GM19324 (cell line): ENCODE measurements at regions not wholly inside any gene's neighbourhood (a gene's known extent, or its start where the extent isn't known, plus 50 kb on each side); places are given as distances from the start of the nearest gene placed in this dataset.

Source experiments
- ATAC-seq: cut with Tn5 transposase; IDR thresholded peaks from one replicate; pipeline ENCODE4 v1.9.1; 2021; ENCODE audit warnings: mild to moderate bottlenecking, moderate library complexity; ENCODE audit not compliant: unreplicated experiment, low FRiP score

DNA sequence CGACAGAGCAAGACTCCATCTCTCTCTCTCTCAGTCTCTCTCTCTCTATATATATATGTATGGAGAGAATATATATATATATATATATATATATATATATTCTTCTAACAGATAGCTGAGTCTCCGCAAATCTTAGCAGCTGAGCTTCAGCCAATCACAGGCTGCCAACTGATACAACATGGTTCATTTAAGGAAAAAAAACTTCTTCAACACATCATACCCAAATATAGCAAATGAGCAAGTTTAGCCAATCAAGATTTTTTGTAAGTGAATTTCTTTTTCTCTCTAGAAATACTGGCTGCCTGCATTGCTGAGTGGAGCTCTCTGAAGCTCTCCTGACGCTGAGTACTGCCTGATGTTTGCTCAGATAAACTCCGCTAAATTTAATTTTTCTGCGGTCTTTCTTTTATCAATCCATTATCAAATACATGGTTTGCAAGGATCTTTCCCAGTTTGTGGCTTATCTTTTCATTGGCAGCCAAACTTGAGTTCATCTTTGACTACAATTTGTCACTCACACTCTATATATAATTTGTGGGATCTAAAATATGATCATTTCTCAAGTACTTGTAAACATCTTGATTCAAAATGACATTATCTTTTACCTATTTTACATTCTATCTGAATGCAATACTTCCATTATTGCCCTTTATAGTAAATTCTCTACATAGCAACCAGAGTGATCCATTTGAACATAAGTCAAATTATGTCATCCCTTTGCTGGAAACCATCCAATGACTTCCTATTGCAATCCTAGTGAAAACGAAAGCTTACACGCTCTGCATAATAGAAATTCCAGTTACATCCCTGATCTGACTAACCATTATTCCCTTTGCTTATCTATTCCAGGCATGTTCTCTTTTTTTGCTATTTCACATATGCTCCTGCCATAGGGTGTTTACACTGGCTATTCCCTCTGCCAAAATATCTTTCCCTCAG lies 2131.7 kb downstream of the MRPL39 start:
- no peak for ATAC-seq

DNA sequence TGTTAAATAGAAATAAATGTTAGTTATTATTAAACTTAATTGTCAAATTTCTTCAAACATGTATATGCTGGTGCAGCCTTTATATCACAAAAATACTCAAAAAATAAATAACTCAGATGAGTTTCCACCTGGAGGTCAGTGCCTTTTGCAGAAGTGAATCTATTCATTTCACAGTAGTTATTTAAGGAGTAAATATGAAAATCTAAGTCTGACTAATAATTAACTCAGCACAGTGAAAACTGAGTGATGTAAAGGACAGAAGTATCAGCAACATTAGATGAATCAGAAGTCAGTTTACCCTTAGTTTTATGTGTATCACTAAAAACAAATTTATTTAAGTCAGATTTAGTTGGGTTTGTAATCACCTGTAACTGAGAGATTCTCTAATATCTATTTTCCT lies 2135.4 kb downstream of the MRPL39 start:
- ATAC-seq = peak; percentile 87

DNA sequence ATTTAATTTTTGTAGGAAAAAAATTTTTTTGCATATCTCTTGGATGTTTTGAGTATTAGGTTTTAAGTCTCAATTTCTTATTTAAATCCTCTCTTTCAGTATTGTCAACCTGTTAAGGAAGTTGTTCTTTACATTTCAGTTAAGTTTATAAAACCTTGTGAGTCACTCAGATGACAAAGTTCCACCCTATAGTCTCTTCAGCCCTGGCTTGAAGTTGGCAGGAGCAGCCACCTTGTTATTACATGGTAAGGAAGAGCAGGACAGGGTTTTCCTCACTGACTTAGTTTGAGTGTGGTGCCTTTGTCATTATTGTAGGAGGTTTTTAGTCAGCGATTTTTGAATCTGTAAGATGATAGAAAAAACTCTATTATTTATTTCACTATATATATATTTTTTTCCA lies 2143.9 kb downstream of the MRPL39 start:
- no peak for ATAC-seq

DNA sequence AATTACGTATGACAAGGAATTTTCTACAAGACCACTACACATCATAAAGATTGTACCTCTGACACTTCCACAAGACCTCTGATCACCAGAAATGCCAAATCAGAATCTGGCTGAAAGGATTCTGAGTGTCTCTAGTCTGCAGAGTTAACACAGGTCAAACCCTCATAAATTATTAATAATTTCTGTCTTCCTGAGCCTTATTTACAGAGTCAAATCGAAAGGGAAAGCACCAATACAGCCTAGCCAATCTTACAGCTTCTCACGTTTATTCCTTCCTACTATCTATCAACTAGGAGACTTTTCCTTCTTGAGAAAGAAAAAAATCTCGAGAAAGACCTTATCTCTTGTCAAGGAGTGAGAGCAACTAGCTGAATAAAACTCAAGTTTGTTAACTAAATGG lies 2151.6 kb downstream of the MRPL39 start:
- peak; percentile 92 for ATAC-seq

DNA sequence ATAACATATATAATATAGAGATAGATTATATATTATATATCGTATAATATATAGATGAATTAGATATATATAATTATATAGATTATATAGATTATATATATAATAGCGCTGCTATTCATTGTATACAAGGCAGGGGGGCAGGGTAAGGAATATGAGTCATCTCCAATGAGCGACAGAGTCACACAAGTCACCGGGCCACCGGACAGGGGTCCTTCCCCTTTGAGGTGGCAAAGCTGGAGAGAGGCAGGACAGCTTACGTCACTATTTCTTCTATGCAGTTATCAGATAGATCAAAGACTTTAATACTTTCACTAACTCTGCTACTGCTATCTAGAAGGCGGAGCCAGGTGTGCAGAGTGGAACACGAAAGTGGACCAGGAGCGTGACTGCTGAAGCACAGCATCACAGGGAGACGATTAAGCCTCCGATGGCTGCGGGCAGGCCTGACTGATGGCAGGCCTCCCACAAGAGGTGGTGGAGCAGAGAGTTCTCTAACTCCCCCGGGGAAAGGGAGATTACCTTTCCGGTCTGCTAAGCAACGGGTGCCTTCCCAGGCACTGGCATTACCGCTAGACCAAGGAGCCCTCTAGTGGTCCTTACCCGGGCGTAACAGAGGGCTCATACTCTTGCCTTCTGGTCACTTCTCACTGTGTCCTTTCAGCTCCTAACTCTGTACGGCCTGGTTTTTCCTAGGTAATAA lies 2154.7 kb downstream of the MRPL39 start:
- ATAC-seq = no peak

DNA sequence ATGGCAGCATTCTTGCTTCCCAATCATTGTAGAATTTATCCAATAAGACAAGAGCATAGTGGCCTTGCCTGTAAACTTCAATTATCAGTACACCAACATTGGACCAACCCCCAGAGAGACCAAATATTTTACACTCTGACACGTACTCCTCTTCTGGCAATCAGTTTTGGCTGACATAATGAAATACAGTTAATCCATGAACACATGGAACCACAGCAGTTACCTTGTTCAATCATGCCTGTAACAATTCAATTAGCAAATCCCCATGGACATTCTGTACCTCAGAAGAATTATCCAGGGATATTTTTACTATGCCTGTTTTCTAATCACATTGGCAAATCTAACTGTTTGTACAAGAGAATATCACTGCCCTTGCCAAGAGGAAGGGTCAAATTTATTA lies 2162.0 kb downstream of the MRPL39 start:
- ATAC-seq = no peak

DNA sequence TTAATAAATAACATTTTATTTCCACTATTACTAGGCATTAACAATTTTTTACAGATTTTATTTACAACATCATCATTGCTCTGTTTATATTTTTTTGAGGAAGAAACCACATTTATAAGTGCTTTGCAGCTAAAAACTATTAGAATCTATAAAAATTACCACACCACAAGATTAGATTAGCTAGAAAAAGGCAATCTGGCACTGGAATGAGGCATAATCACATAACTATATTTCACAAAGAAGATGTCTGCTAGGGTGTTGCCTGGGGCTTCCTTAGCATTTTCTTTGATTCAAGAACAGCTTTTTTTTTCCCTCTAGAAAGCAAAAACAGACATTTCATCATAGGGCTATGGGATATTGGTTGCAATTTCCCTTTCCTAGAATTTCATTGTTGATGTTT lies 2169.2 kb downstream of the MRPL39 start:
- ATAC-seq = no peak

DNA sequence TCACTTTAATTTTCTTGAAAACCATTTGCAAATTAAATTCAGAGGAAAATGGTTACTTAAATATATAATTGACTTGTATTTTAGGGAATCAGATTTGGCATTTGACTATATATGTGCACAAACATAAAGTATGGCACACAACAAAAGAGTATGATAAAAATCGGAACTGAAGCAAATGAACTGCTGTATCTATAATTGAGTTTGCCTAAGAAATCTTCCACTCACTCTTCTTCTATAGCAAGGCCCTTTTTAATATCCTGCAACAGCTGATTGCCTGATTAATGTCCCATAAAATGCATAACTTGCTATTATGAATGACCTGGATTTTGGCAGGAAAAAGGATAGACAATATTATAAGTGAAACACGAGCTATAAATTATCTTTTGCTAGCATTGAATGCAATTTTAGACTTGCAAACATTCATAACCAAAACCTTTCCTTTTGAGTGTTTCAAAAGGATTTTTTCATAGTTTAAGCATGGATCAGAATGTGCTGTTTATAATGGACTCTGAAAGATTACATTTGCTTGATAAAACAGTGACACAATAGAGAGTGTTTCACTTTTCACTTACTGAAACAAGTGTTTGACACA lies 2204.3 kb downstream of the MRPL39 start:
- no peak for ATAC-seq

DNA sequence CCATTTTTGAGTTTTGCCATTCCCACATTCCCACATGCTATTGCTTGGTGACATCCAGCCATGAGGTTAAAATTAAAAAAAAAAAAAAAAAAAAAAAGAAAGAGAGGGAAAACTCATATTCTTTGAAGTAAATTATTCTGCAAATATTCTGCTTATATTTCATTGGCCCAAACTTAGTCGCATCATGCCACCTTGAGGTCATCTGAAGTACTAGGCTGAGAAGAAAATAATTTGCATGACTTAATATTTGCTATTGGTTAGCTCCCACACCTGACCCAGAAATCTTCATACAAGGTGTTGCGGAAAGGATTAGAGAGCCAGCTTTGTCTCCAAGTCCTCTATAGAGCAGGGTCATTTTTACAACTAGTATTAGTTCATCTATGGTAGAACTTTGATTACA lies 2206.0 kb downstream of the MRPL39 start:
- ATAC-seq = no peak

DNA sequence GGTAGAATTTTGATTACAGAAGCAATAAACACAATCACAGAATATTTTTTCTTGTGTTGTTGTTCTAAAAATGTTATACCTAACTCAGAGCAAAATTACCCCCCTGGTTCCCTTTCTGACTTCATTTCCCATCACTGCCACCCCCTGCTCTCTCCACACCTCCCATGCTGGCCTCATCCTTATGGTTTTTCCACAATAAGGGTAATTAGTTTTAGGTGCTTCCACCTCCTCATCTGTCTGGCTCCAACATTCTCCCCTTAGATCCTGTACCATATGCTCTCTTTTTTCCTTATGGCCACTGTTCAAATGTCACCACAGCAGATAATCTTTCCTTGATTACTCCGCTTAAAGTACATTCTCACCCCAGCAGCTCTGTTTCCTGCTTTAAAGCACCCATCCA lies 2208.6 kb downstream of the MRPL39 start:
- ATAC-seq = no peak

DNA sequence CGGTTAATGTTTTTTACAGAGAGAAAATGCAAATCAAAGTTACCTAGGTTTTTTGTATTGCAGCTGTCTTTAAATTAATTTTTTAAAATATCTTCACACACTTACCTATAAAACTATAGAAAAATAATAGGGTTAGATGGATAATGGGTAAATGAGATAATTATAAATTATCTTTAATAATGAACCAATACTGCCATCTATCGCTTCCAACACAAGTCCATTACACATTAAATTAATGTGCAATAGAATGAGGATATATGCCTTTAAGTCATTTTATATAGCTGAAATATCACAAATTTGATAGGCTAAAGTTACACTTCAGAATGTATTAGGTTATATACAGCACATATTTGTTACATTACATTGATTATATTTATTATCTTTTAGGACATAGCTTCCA lies 2212.8 kb downstream of the MRPL39 start:
- no peak for ATAC-seq

DNA sequence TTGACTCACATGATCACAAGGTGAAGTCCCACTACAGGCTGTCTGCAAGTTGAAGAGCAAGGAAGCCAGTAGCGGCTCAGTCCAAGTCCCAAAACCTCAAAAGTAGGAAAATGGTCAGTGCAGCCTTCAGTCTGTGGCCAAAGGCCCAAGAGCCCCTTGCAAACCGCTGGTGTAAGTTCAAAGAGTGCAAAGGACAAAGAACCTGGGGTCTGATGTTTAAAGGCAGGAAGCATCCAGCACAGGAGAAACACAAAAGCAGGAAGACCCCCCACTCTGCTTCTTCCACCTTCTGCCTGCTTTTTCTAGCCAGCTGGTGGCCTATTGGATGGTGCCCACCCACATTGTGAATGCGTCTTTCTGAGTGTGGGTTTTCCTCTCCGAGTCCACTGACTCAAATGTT lies 2222.6 kb downstream of the MRPL39 start:
- no peak for ATAC-seq

DNA sequence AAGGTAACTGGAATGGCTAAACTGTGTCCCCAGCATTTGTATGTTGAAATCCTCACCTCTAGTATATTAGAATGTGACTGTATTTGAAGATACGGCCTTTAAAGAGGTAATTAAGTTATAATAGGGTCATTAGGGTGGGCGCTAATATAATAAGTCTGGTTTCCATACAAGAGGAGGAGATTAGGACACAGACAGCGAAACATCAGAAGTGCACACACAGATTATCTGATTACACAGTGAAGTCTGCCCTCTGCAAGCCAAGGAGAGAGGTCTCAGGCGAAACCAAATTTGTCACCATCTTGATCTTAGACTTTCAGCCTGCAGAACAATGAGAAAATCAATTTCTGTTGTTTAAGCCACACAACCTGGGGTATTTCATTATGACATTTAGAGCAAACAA lies 2233.1 kb downstream of the MRPL39 start:
- ATAC-seq = no peak

DNA sequence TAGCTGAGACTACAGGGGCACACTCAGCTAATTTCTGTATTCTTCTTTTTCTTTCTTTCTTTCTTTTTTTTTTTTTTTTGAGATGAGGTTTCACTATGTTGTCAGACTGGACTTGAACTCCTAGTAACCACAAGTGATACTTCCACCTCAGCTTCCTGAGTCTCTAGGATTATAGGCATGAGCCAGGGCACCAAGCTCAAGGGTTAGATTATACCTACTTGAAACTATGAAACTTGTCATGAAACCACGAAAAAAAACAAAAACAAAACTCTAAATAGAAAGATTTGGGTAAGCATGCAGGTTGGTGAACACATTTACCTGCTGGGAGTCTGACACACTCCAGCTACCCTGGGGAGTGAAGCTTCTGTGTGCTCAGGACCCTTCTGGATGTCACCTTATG lies 2250.4 kb downstream of the MRPL39 start:
- ATAC-seq = peak; percentile 50

DNA sequence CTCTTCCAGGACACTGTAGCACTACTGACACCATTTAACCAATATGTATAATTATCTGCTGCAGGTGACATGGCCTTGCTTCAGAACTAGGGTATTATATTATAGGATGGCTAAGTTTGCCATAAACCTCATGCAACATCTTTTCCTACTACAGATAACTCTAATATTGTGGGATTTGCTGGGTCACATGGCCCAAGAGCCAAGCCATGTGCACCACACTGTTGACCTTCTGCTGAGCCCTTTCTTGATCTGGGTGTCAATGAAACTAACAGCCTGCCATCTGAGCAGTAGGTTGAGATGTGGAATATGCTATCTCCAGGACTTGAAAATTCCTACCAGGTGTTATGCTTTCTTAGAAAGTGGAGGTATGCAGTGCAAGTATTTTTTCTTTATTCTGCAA lies 2291.1 kb downstream of the MRPL39 start:
- ATAC-seq = no peak

DNA sequence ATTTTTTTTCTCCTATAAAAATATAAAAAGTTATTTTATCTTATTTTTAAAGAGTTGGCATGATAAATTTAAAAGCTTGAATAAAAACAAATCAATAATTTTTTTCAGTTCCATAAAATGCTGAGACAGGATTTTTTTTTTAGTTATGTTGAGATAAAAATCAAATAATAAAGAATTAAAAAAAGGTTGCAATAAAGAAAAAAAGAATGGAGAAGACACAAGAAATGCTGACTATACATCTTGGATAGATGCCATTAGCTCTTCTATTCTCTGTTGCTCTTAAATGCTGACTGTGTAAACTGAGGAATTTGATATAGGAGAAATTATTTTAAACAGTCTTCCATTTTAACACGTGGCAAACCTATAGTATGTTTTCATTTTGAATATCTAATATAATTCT lies 2298.5 kb downstream of the MRPL39 start:
- no peak for ATAC-seq

DNA sequence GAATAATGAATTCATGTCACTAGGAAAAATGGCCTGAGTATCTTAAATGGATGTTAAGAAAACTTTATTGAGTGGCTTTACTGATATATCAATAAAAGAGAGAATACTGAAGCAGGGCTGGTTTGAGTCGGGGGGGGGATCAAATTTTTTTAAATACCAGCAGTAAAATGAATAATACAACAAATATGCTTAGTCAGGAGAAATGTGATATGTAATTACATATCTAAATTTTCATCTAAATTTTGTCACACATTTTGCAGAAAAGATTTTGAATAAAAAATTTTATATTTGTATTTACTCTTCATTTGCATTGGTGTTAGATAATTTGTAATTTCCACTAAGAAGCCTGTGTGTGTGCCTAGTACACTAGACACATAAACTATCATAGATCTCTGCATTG lies 2300.2 kb downstream of the MRPL39 start:
- no peak for ATAC-seq

DNA sequence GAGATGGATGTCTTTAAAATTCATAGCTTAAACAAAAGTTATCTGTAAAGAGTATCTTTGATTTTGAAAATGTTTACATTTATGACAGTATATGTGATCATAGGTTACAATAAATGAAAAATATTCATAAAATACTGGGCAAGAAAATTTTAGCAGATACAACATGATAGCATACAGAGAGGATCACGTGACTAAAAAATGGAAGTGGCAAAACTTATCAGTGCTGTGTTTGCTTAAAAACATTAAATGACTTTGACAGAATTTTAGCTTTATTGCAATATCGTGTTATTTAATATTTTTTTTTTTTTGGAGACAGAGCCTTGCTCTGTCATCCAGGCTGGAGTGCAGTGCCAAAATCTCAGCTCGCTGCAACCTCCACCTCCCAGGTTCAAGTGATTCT lies 2294.1 kb downstream of the NCAM2 start:
- no peak for ATAC-seq

DNA sequence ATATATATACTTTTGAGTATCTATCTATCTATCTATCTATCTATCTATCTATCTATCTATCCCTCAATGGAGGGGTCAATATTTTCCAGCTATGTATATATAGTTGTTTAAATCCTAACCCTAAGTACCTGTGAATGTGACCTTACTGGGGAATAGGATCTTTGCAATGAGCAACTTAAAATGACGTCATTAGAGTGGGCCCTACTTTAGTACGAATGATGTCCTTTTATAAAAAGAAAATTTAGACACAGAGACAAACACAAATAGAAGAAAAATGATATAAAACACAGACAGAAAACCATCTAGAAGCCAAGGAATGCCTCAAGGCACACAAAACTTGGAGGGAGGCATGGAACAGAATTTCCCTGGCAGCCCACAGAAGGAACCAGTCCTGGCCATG lies 2283.7 kb downstream of the NCAM2 start:
- no peak for ATAC-seq

DNA sequence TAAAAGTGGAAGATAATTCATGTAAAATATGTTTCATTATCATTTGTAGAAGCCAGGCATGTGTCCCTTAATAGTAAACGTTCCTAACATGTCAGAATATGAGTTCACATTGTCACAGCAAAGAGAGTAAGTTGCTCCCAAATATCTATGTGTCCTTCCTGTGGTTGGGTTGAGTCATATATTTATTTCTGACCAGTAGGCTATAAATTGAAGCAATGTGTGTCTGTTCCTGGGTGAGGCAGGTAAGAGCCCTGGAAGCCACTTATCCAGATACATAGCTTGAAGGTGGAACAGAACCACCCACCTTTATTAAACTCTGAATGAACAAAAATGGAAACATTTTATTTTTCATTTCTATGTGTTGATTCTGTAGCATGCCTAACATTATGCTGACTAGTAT lies 2251.6 kb downstream of the NCAM2 start:
- ATAC-seq = no peak

DNA sequence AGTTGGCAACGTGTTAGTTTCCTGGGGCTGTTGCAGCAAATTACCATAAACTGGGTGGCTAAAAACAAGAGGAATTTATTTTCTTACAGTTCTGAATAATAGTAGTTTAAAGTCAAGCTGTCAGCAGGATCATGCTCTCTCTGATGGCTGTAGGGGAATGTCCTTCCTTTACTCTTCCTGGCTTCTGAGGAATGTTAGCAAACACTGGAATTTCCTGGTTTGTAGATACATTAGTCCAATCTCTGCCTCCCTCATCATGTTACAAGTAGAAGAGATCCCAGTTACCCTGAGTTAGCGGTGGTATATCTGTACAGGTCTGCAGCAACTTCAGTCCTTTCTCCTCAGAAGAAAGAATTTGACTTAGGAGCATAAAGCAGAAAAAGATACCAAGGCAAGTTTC lies 2249.1 kb downstream of the NCAM2 start:
- no peak for ATAC-seq

DNA sequence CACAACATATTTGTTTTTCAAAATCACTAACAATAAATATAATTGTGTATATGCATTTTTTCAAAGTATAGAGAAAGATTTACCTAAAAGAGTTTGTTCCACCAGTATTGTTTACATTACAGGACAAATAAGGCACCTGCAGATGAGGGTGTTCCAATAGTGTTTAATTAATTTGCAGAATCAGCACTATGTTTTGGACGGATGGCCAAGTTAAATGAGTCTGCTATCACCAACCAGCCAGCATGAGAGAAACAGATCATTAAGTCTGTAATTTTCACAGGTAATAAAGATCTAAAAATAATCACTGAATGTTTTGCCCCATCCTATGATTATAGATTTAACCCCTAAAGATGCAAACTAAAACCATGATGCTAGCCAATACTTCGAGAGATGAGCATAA lies 2247.0 kb downstream of the NCAM2 start:
- ATAC-seq = no peak
